Testis (tissue), 2 donors: ENCODE measurements at regions not wholly inside any gene's neighbourhood (a gene's known extent, or its start where the extent isn't known, plus 50 kb on each side); places are given as distances from the start of the nearest gene placed in this dataset.

Experiments used
- DNase-seq: peaks from one replicate; pipeline ENCODE4 v3.0.0-alpha.2; 2019
- H3K27ac ChIP-seq, 2 donors: fragments of 200-600 bp; sonication (generic); one replicate each; pipeline ENCODE4 v1.5.1; 2019
- H3K27me3 ChIP-seq: fragments of 200-600 bp; sonication (generic); one replicate; pipeline ENCODE4 v1.5.1; 2019
- H3K36me3 ChIP-seq: fragments of 200-600 bp; sonication (generic); one replicate; pipeline ENCODE4 v1.5.1; 2017; ENCODE audit warnings: low read depth; ENCODE audit errors: missing control alignments
- H3K4me1 ChIP-seq: fragments of 200-600 bp; sonication (generic); one replicate; pipeline ENCODE4 v1.5.1; 2019
- H3K4me3 ChIP-seq, 2 donors: fragments of 200-600 bp; sonication (generic); one replicate each; pipeline ENCODE4 v1.5.1; 2017 to 2019
- H3K9me3 ChIP-seq: fragments of 200-600 bp; sonication (generic); one replicate; pipeline ENCODE4 v1.5.1; 2017
- CTCF ChIP-seq, 3 experiments: fragments of 450-650 bp in 2 of 3; fragments of 200-600 bp in 1 of 3; sonication (generic) in 1 of 3; IDR thresholded peaks; one replicate each; pipeline ENCODE4 v1.5.1; 2016 to 2019; ENCODE audit warnings: antibody characterized with exemption in 3 of 3, mild to moderate bottlenecking in 2 of 3, moderate library complexity in 1 of 3
- POLR2A ChIP-seq: fragments of 450-650 bp; IDR thresholded peaks from one replicate; pipeline ENCODE4 v1.6.1; 2017; ENCODE audit warnings: antibody characterized with exemption, mild to moderate bottlenecking, moderate library complexity
- WGBS, 2 donors: methylation state at CpG; one replicate each; pipeline ENCODE4 v1.1.5; 2018; 5-methylcytosine and 5-hydroxymethylcytosine counted together
- intact Hi-C: fragments of 100-400 bp; cut with DNase I; formaldehyde crosslinking; loops from one replicate; pipeline ENCODE4 v1.15.1; 2023; ENCODE audit warnings: low total_unique reads

GRCh38 chr18:22639561-22639960 lies 221.8 kb upstream of the CTAGE1 start:
- no peak overlapping the region for H3K27ac ChIP-seq
- TF ChIP-seq CTCF (IDR thresholded peaks at IDR 0.05) (no peak), POLR2A (no peak)
- intact Hi-C loops, result no loop called here
- no peak for DNase-seq
- no peak overlapping the region for H3K4me3 ChIP-seq
- no peaks in the 10 kb centered on the region for H3K9me3 ChIP-seq
- no peaks in the 10 kb centered on the region for H3K36me3 ChIP-seq
- 66 to 80% methylated on average over 10 of the region's 10 CpGs for WGBS, 2 donors
- H3K27me3 ChIP-seq, result no peaks in the 10 kb centered on the region
- H3K4me1 ChIP-seq, result no peaks in the 10 kb centered on the region

GRCh38 chr18:22640281-22640842 lies 222.6 kb upstream of the CTAGE1 start:
- H3K36me3 ChIP-seq, result no peaks in the 10 kb centered on the region
- WGBS, 2 donors, result 45 to 53% methylated on average over 4 of the region's 4 CpGs
- H3K27me3 ChIP-seq, result no peaks in the 10 kb centered on the region
- intact Hi-C loops, result no loop called here
- no peak for DNase-seq
- H3K4me1 ChIP-seq, result no peaks in the 10 kb centered on the region
- TF ChIP-seq POLR2A (no peak), CTCF (IDR thresholded peaks at IDR 0.05) (no peak)
- no peaks in the 10 kb centered on the region for H3K9me3 ChIP-seq
- H3K27ac ChIP-seq, result no peak overlapping the region
- no peak overlapping the region for H3K4me3 ChIP-seq

DNA sequence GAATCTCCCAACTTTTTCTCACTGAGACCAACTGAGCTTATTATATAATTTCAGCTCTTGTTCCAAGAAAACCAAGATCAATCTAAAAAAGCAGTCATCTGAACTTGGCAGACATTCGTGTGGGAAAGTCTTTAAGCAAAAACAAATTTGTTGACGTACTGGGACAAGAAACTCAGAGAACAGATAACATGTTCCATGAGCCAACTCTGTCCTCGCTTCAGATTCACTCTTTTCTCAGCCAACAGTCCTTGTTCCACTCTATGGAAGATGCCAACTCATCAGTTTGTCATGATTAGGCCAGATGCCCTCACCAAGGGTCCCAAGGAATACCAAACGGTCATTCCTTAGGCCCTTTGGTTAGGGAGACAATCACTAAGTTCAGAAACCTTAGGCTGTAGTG lies 224.2 kb upstream of the CTAGE1 start:
- no peak for TF ChIP-seq CTCF (IDR thresholded peaks at IDR 0.05)
- TF ChIP-seq POLR2A, result no peak
- no peak overlapping the region for H3K4me3 ChIP-seq
- intact Hi-C loops, result no loop called here
- H3K9me3 ChIP-seq, result no peaks in the 10 kb centered on the region
- no peaks in the 10 kb centered on the region for H3K27me3 ChIP-seq
- no peak for DNase-seq
- H3K27ac ChIP-seq, result no peak overlapping the region
- no peaks in the 10 kb centered on the region for H3K4me1 ChIP-seq
- WGBS, 2 donors, result 53 to 78% methylated on average over 4 of the region's 4 CpGs
- no peaks in the 10 kb centered on the region for H3K36me3 ChIP-seq

GRCh38 chr18:22643731-22644130 lies 226.0 kb upstream of the CTAGE1 start:
- no peaks in the 10 kb centered on the region for H3K27me3 ChIP-seq
- 84 to 93% methylated on average over 2 of the region's 2 CpGs for WGBS, 2 donors
- H3K4me3 ChIP-seq, result no peak overlapping the region
- no peak for TF ChIP-seq CTCF (IDR thresholded peaks at IDR 0.05)
- no peak for TF ChIP-seq POLR2A
- intact Hi-C loops, result no loop called here
- H3K36me3 ChIP-seq, result no peaks in the 10 kb centered on the region
- H3K27ac ChIP-seq, result no peak overlapping the region
- DNase-seq, result no peak
- H3K4me1 ChIP-seq, result no peaks in the 10 kb centered on the region
- H3K9me3 ChIP-seq, result no peaks in the 10 kb centered on the region

DNA sequence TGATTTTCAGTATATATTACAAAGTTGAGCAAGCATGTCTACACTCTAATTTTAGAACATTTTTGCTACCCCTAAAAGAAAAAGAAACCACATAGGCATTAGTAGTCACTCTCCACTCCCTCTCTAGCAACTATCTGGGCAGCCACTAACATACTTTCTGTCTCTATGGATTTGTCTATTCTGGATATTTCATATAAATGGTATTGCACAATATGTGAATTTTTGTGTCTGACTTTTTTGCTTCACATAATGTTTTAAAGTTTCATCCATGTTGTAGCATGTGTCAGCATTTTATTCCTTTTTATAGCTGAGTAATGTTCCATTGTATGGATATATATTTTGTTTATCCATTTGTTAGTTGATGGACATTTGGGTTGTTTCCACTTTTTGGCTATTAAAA lies 232.5 kb upstream of the CTAGE1 start:
- DNase-seq, result no peak
- no peaks in the 10 kb centered on the region for H3K4me1 ChIP-seq
- no peaks in the 10 kb centered on the region for H3K9me3 ChIP-seq
- H3K36me3 ChIP-seq, result no peaks in the 10 kb centered on the region
- no peak overlapping the region for H3K4me3 ChIP-seq
- no peak for TF ChIP-seq CTCF (IDR thresholded peaks at IDR 0.05)
- TF ChIP-seq POLR2A, result no peak
- intact Hi-C loops, result no loop called here
- no peaks in the 10 kb centered on the region for H3K27me3 ChIP-seq
- no peak overlapping the region for H3K27ac ChIP-seq
